Urinary bladder (tissue), 3 donors: ENCODE measurements at regions not wholly inside any gene's neighbourhood (a gene's known extent, or its start where the extent isn't known, plus 50 kb on each side); places are given as distances from the start of the nearest gene placed in this dataset.

Source experiments
- DNase-seq: peaks from one replicate; pipeline ENCODE4 v3.0.0-alpha.2; 2015; ENCODE audit errors: extremely low spot score
- H3K27ac ChIP-seq: one replicate; pipeline ENCODE4 v1.5.1; 2013; ENCODE audit warnings: low read depth, mild to moderate bottlenecking, moderate library complexity
- H3K36me3 ChIP-seq: one replicate; pipeline ENCODE4 v1.6.1; 2013; ENCODE audit warnings: mild to moderate bottlenecking, moderate library complexity; ENCODE audit not compliant: insufficient read depth
- H3K4me1 ChIP-seq: one replicate; pipeline ENCODE4 v1.6.1; 2013; ENCODE audit warnings: mild to moderate bottlenecking, moderate library complexity; ENCODE audit not compliant: insufficient read depth
- H3K4me3 ChIP-seq: one replicate; pipeline ENCODE4 v1.5.1; 2013; ENCODE audit warnings: low read depth, low read length
- WGBS: extraction: QIAGEN DNeasy Blood & Tissue Kit; methylation state at CpG from one replicate; pipeline ENCODE4 v1.1.7; 2013; 5-methylcytosine and 5-hydroxymethylcytosine counted together
- donor health status: healthy with polysubstance abuse.
- donor health status: healthy.

GRCh38 chr6:53974941-53975340, 136.3 kb upstream of the MLIP start:
- DNase-seq: no peak
- H3K27ac ChIP-seq: no peak overlapping the region
- no peaks in the 10 kb centered on the region for H3K4me1 ChIP-seq
- H3K4me3 ChIP-seq: no peak overlapping the region
- H3K36me3 ChIP-seq: no peaks in the 10 kb centered on the region

GRCh38 chr6:53975941-53976615, 135.2 kb upstream of the MLIP start:
- H3K36me3 ChIP-seq: no peaks in the 10 kb centered on the region
- H3K4me3 ChIP-seq: no peak overlapping the region
- no peak overlapping the region for H3K27ac ChIP-seq
- no peak for DNase-seq
- H3K4me1 ChIP-seq: no peaks in the 10 kb centered on the region
- WGBS: 69% methylated on average over 3 of the region's 3 CpGs

GRCh38 chr6:53977551-53977950, 133.7 kb upstream of the MLIP start:
- no peak overlapping the region for H3K4me3 ChIP-seq
- 88% methylated on average over 1 of the region's 1 CpG for WGBS
- no peak for DNase-seq
- no peak overlapping the region for H3K27ac ChIP-seq
- H3K4me1 ChIP-seq: no peaks in the 10 kb centered on the region
- H3K36me3 ChIP-seq: no peaks in the 10 kb centered on the region

- H3K36me3 ChIP-seq: no peaks in the 10 kb centered on the region
- no peaks in the 10 kb centered on the region for H3K4me1 ChIP-seq
- no peak overlapping the region for H3K4me3 ChIP-seq
- DNase-seq: no peak
- H3K27ac ChIP-seq: no peak overlapping the region
Measured at GRCh38 chr6:53979468-53980067, 131.7 kb upstream of the MLIP start.

GRCh38 chr6:53982366-53983050, 128.7 kb upstream of the MLIP start:
- H3K27ac ChIP-seq: no peak overlapping the region
- H3K36me3 ChIP-seq: no peaks in the 10 kb centered on the region
- no peaks in the 10 kb centered on the region for H3K4me1 ChIP-seq
- H3K4me3 ChIP-seq: no peak overlapping the region
- DNase-seq: no peak
- WGBS: 94% methylated on average over 4 of the region's 4 CpGs

- no peaks in the 10 kb centered on the region for H3K36me3 ChIP-seq
- H3K27ac ChIP-seq: no peak overlapping the region
- no peak overlapping the region for H3K4me3 ChIP-seq
- no peak for DNase-seq
- H3K4me1 ChIP-seq: no peaks in the 10 kb centered on the region
- WGBS: 2% methylated on average over 1 of the region's 1 CpG
Measured at GRCh38 chr6:53983301-53983700, 127.9 kb upstream of the MLIP start.

GRCh38 chr6:53984163-53984562, 127.1 kb upstream of the MLIP start:
- Histone ChIP-seq H3K36me3 (no peaks in the 10 kb centered on the region), H3K27ac (no peak overlapping the region), H3K4me1 (no peaks in the 10 kb centered on the region), H3K4me3 (no peak overlapping the region)
- DNase-seq: no peak
- 82% methylated on average over 2 of the region's 2 CpGs for WGBS

GRCh38 chr6:53984581-53984980, 126.7 kb upstream of the MLIP start:
- 58% methylated on average over 3 of the region's 3 CpGs for WGBS
- DNase-seq: no peak
- Histone ChIP-seq H3K4me1 (no peaks in the 10 kb centered on the region), H3K27ac (no peak overlapping the region), H3K36me3 (no peaks in the 10 kb centered on the region), H3K4me3 (no peak overlapping the region)

GRCh38 chr6:53985366-53985765, 125.9 kb upstream of the MLIP start:
- WGBS: 52% methylated on average over 1 of the region's 1 CpG
- no peaks in the 10 kb centered on the region for H3K36me3 ChIP-seq
- H3K27ac ChIP-seq: no peak overlapping the region
- no peak for DNase-seq
- H3K4me1 ChIP-seq: no peaks in the 10 kb centered on the region
- no peak overlapping the region for H3K4me3 ChIP-seq

GRCh38 chr6:53986165-53986720, 125.0 kb upstream of the MLIP start:
- H3K27ac ChIP-seq: no peak overlapping the region
- 19% methylated on average over 3 of the region's 3 CpGs for WGBS

GRCh38 chr6:53986721-53987521, 124.3 kb upstream of the MLIP start:
- WGBS: 27% methylated on average over 10 of the region's 10 CpGs
- no peaks in the 10 kb centered on the region for H3K36me3 ChIP-seq
- no peak for DNase-seq
- no peak overlapping the region for H3K27ac ChIP-seq
- no peaks in the 10 kb centered on the region for H3K4me1 ChIP-seq
- H3K4me3 ChIP-seq: no peak overlapping the region

More at GRCh38 chr6:53986165-53986720, 125.0 kb upstream of the MLIP start:
- peak; percentile 31 for DNase-seq
- Histone ChIP-seq H3K4me1 (no peaks in the 10 kb centered on the region), H3K36me3 (no peaks in the 10 kb centered on the region), H3K4me3 (no peak overlapping the region)

- DNase-seq: no peak
- no peak overlapping the region for H3K4me3 ChIP-seq
- H3K4me1 ChIP-seq: no peaks in the 10 kb centered on the region
- H3K36me3 ChIP-seq: no peaks in the 10 kb centered on the region
- WGBS: 86% methylated on average over 4 of the region's 4 CpGs
- no peak overlapping the region for H3K27ac ChIP-seq
Measured at GRCh38 chr6:53987522-53987888, 123.7 kb upstream of the MLIP start.

GRCh38 chr6:53989504-53989903, 121.7 kb upstream of the MLIP start:
- no peak for DNase-seq
- Histone ChIP-seq H3K4me3 (no peak overlapping the region), H3K36me3 (no peaks in the 10 kb centered on the region), H3K27ac (no peak overlapping the region), H3K4me1 (no peaks in the 10 kb centered on the region)
